Parathyroid adenoma (tissue), 2 donors: ENCODE measurements at regions not wholly inside any gene's neighbourhood (a gene's known extent, or its start where the extent isn't known, plus 50 kb on each side); places are given as distances from the start of the nearest gene placed in this dataset.
"Not testable (repeated sequence)": the region's sequence is repeated elsewhere in the genome, so short reads cannot be mapped to it uniquely, and the experiment has no call there.

ENCODE experiments used
- H2AFZ ChIP-seq: fragments of 300-600 bp; sonication (generic); one replicate; pipeline ENCODE4 v1.7.0; 2017; ENCODE audit warnings: antibody characterized with exemption, mild to moderate bottlenecking
- H3K27ac ChIP-seq: fragments of 300-600 bp; sonication (generic); one replicate; pipeline ENCODE4 v1.7.0; 2017
- H3K27me3 ChIP-seq: fragments of 300-600 bp; sonication (generic); one replicate; pipeline ENCODE4 v1.7.0; 2017; ENCODE audit warnings: low read length; ENCODE audit not compliant: control insufficient read depth, insufficient read depth
- H3K36me3 ChIP-seq: fragments of 300-600 bp; sonication (generic); one replicate; pipeline ENCODE4 v1.7.0; 2017; ENCODE audit warnings: low read length; ENCODE audit not compliant: control insufficient read depth, insufficient read depth
- H3K4me1 ChIP-seq: fragments of 300-600 bp; sonication (generic); one replicate; pipeline ENCODE4 v1.7.0; 2017; ENCODE audit warnings: control low read depth
- H3K4me2 ChIP-seq: fragments of 300-600 bp; sonication (generic); one replicate; pipeline ENCODE4 v1.7.0; 2017; ENCODE audit warnings: low read length
- H3K4me3 ChIP-seq: fragments of 300-600 bp; sonication (generic); one replicate; pipeline ENCODE4 v1.7.0; 2017; ENCODE audit warnings: low read depth, low read length
- H3K79me2 ChIP-seq: fragments of 300-600 bp; sonication (generic); one replicate; pipeline ENCODE4 v1.7.0; 2017; ENCODE audit warnings: control low read depth
- H3K9ac ChIP-seq: fragments of 300-600 bp; sonication (generic); one replicate; pipeline ENCODE4 v1.7.0; 2017; ENCODE audit warnings: mild to moderate bottlenecking
- H3K9me3 ChIP-seq: fragments of 300-600 bp; sonication (generic); one replicate; pipeline ENCODE4 v1.7.0; 2017; ENCODE audit warnings: low read length; ENCODE audit not compliant: control insufficient read depth
- CTCF ChIP-seq: fragments of 300-600 bp; sonication (generic); IDR thresholded peaks from one replicate; pipeline ENCODE4 v1.7.0; 2017; ENCODE audit warnings: antibody characterized with exemption, mild to moderate bottlenecking
- donor health status: primary hyperparathyroidism.

DNA sequence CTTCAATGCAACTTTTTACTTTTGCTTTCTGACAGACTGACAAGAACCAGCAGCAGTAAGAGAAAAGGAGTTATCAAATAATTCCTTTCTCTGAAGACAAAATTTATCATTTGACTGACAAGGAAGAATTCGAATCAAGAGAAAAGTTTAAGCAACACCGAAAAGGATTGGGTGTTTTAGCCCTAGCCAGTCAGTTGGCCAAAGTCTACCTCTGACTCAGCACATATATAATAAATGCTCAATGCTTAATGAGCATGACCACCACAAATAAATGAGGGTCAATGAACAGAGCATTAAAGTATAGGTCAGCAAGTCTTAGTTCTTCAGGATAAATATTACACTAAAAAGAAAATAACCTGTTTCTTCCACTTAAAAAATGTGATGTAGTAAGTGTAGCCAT is 1603.5 kb upstream of the C9orf72 start:
- no peak overlapping the region for H3K4me2 ChIP-seq
- H3K9me3 ChIP-seq: no peaks in the 10 kb centered on the region
- H2AFZ ChIP-seq: no peak overlapping the region
- no peak overlapping the region for H3K27ac ChIP-seq
- no peak overlapping the region for H3K9ac ChIP-seq
- no peaks in the 10 kb centered on the region for H3K4me1 ChIP-seq
- no peaks in the 10 kb centered on the region for H3K79me2 ChIP-seq
- no peak overlapping the region for H3K4me3 ChIP-seq
- no peak for TF ChIP-seq CTCF
- no peaks in the 10 kb centered on the region for H3K27me3 ChIP-seq
- no peaks in the 10 kb centered on the region for H3K36me3 ChIP-seq

DNA sequence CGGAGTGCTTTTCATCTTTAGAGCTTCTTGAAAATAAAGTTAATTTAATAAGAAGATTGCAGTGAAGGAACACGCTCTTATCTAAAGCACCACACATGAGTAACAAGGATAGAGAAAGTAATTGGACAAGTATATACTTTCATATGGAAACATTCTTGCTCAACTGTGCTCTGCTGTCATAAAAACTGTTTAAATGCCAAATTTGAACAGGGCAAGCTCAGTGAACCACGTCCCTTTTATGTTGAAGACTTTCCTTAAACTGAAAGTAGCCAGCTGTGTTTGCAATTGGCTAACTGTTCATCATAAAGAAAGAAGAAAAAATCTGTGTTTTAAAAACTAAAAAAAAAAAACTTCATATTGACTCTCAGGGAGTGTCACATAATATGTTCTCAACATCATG is 1610.7 kb upstream of the C9orf72 start:
- no peaks in the 10 kb centered on the region for H3K36me3 ChIP-seq
- no peaks in the 10 kb centered on the region for H3K79me2 ChIP-seq
- H3K4me3 ChIP-seq: no peak overlapping the region

DNA sequence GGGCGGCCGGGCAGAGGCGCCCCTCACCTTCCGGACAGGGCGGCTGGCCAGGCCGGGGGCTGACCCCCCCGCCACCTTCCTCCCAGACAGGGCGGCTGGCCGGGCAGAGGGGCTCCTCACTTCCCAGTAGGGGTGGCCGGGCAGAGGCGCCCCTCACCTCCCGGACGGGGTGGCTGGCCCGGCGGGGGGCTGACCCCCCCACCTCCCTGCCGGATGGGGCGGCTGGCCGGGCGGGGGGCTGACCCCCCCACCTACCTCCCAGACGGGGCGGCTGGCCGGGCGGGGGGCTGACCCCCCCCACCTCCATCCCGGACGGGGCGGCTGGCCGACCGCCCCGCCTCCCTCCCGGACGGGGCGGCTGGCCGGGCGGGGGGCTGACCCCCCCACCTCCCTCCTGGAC is 1615.5 kb upstream of the C9orf72 start:
- H3K36me3 ChIP-seq, H3K4me2 ChIP-seq, H3K9ac ChIP-seq, H3K9me3 ChIP-seq, H3K27me3 ChIP-seq, H3K4me3 ChIP-seq, H3K4me1 ChIP-seq, H3K27ac ChIP-seq, H3K79me2 ChIP-seq, H2AFZ ChIP-seq: not testable (repeated sequence)

More for the DNA sequence above, 1610.7 kb upstream of the C9orf72 start:
- Histone ChIP-seq H2AFZ (no peak overlapping the region), H3K9ac (no peak overlapping the region), H3K27ac (no peak overlapping the region), H3K27me3 (no peaks in the 10 kb centered on the region), H3K4me1 (no peaks in the 10 kb centered on the region), H3K9me3 (no peaks in the 10 kb centered on the region), H3K4me2 (no peak overlapping the region)
- TF ChIP-seq CTCF: no peak

- not testable (repeated sequence) for H2AFZ ChIP-seq, H3K4me1 ChIP-seq
Observed at GRCh38 chr9:29189221-29189620, 1615.9 kb upstream of the C9orf72 start.

DNA sequence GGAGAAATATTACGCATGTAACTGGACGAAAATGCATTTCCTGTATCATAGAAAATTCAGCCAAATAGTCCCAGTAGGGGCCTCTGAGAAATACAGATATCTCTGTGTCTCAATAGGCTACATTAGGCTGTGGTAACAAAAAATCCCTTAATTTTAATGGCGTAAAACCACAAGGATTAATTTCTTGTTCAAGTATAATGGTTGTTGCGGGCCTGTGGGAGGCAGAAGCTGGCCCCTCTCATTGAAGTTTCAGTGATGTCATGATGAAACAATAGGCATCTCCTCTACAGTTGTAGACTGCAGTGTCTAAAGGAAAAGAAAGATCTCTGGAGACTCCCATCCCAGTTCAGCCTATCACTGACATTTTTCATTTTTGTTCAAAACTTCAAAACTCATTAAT is 1625.6 kb upstream of the C9orf72 start:
- no peaks in the 10 kb centered on the region for H3K9me3 ChIP-seq
- H3K79me2 ChIP-seq: no peaks in the 10 kb centered on the region
- no peaks in the 10 kb centered on the region for H3K27me3 ChIP-seq
- no peak overlapping the region for H3K4me3 ChIP-seq
- H2AFZ ChIP-seq: no peak overlapping the region
- no peak overlapping the region for H3K9ac ChIP-seq
- no peaks in the 10 kb centered on the region for H3K36me3 ChIP-seq
- no peak overlapping the region for H3K27ac ChIP-seq
- H3K4me1 ChIP-seq: no peaks in the 10 kb centered on the region
- no peak for TF ChIP-seq CTCF
- no peak overlapping the region for H3K4me2 ChIP-seq

More at GRCh38 chr9:29189221-29189620, 1615.9 kb upstream of the C9orf72 start:
- H3K4me2 ChIP-seq, H3K9ac ChIP-seq, H3K36me3 ChIP-seq, H3K27ac ChIP-seq, H3K27me3 ChIP-seq, H3K79me2 ChIP-seq, H3K9me3 ChIP-seq, H3K4me3 ChIP-seq: not testable (repeated sequence)

- Histone ChIP-seq H3K27me3 (no peaks in the 10 kb centered on the region), H3K4me3 (no peak overlapping the region), H3K4me1 (no peaks in the 10 kb centered on the region), H3K27ac (no peak overlapping the region), H3K79me2 (no peaks in the 10 kb centered on the region), H3K4me2 (no peak overlapping the region), H3K9ac (no peak overlapping the region), H3K36me3 (no peaks in the 10 kb centered on the region), H2AFZ (no peak overlapping the region), H3K9me3 (no peaks in the 10 kb centered on the region)
- TF ChIP-seq CTCF: no peak
Observed at GRCh38 chr9:29199975-29200374, 1626.7 kb upstream of the C9orf72 start.
